Activated naive CD8-positive, alpha-beta T cell treated with anti-CD3 and anti-CD28 coated beads for 36 hours (primary cell): ENCODE measurements at regions not wholly inside any gene's neighbourhood (a gene's known extent, or its start where the extent isn't known, plus 50 kb on each side); places are given as distances from the start of the nearest gene placed in this dataset.

Source experiments
- DNase-seq: peaks from one replicate; pipeline ENCODE4 v3.0.0; 2021
- H3K27ac Mint-ChIP-seq: one replicate; pipeline ENCODE4 v1.8.0; 2022; ENCODE audit warnings: mild to moderate bottlenecking, moderate library complexity, mixed read lengths
- H3K27me3 Mint-ChIP-seq: one replicate; pipeline ENCODE4 v1.8.0; 2022; ENCODE audit warnings: mild to moderate bottlenecking, mixed read lengths
- H3K36me3 Mint-ChIP-seq: one replicate; pipeline ENCODE4 v1.8.0; 2021; ENCODE audit warnings: mild to moderate bottlenecking, mixed read lengths
- H3K4me1 Mint-ChIP-seq: one replicate; pipeline ENCODE4 v1.8.0; 2021; ENCODE audit warnings: mixed read lengths
- H3K4me3 Mint-ChIP-seq: one replicate; pipeline ENCODE4 v1.8.0; 2022; ENCODE audit warnings: mild to moderate bottlenecking, moderate library complexity, mixed read lengths
- H3K9me3 Mint-ChIP-seq: one replicate; pipeline ENCODE4 v1.8.0; 2022; ENCODE audit warnings: mixed read lengths

GRCh38 chr4:65046192-65047133 is 623.8 kb downstream of the EPHA5 start:
- Mint-ChIP-seq H3K27ac (no peak overlapping the region), H3K4me3 (no peak overlapping the region), H3K27me3 (no peaks in the 10 kb centered on the region), H3K4me1 (no peaks in the 10 kb centered on the region), H3K36me3 (no peaks in the 10 kb centered on the region), H3K9me3 (peaks cover 2% of the 10 kb centered on the region)
- no peak for DNase-seq

- no peak for DNase-seq
- Mint-ChIP-seq H3K27ac (no peak overlapping the region), H3K36me3 (no peaks in the 10 kb centered on the region), H3K4me1 (no peaks in the 10 kb centered on the region), H3K4me3 (no peak overlapping the region), H3K27me3 (no peaks in the 10 kb centered on the region), H3K9me3 (no peaks in the 10 kb centered on the region)
Measured at GRCh38 chr4:65033899-65034298, 624.6 kb upstream of the TECRL start.

GRCh38 chr4:65028592-65028991 is 619.3 kb upstream of the TECRL start:
- Mint-ChIP-seq H3K27ac (no peak overlapping the region), H3K4me3 (no peak overlapping the region), H3K9me3 (peaks cover 5% of the 10 kb centered on the region), H3K4me1 (no peaks in the 10 kb centered on the region), H3K27me3 (no peaks in the 10 kb centered on the region), H3K36me3 (no peaks in the 10 kb centered on the region)
- no peak for DNase-seq

GRCh38 chr4:65023883-65024670 is 614.8 kb upstream of the TECRL start:
- no peak for DNase-seq
- H3K36me3 Mint-ChIP-seq = no peaks in the 10 kb centered on the region
- no peak overlapping the region for H3K4me3 Mint-ChIP-seq
- peaks cover 5% of the 10 kb centered on the region for H3K9me3 Mint-ChIP-seq
- H3K27ac Mint-ChIP-seq = no peak overlapping the region
- no peaks in the 10 kb centered on the region for H3K27me3 Mint-ChIP-seq
- no peaks in the 10 kb centered on the region for H3K4me1 Mint-ChIP-seq

GRCh38 chr4:65023081-65023480 is 613.8 kb upstream of the TECRL start:
- Mint-ChIP-seq H3K4me3 (no peak overlapping the region), H3K4me1 (no peaks in the 10 kb centered on the region), H3K36me3 (no peaks in the 10 kb centered on the region), H3K9me3 (peaks cover 5% of the 10 kb centered on the region), H3K27me3 (no peaks in the 10 kb centered on the region), H3K27ac (no peak overlapping the region)
- no peak for DNase-seq

- Mint-ChIP-seq H3K27me3 (no peaks in the 10 kb centered on the region), H3K27ac (no peak overlapping the region), H3K9me3 (peaks cover 5% of the 10 kb centered on the region)
Measured at GRCh38 chr4:65021737-65022136, 612.5 kb upstream of the TECRL start.

GRCh38 chr4:65021149-65021548 is 611.9 kb upstream of the TECRL start:
- H3K4me3 Mint-ChIP-seq = no peak overlapping the region
- H3K4me1 Mint-ChIP-seq = no peaks in the 10 kb centered on the region
- no peak for DNase-seq
- no peak overlapping the region for H3K27ac Mint-ChIP-seq
- no peaks in the 10 kb centered on the region for H3K27me3 Mint-ChIP-seq
- peaks cover 5% of the 10 kb centered on the region for H3K9me3 Mint-ChIP-seq
- no peaks in the 10 kb centered on the region for H3K36me3 Mint-ChIP-seq

More at GRCh38 chr4:65021737-65022136, 612.5 kb upstream of the TECRL start:
- no peaks in the 10 kb centered on the region for H3K4me1 Mint-ChIP-seq
- no peak overlapping the region for H3K4me3 Mint-ChIP-seq
- H3K36me3 Mint-ChIP-seq = no peaks in the 10 kb centered on the region
- no peak for DNase-seq

GRCh38 chr4:65019775-65020174 is 610.5 kb upstream of the TECRL start:
- no peaks in the 10 kb centered on the region for H3K4me1 Mint-ChIP-seq
- no peak for DNase-seq
- no peak overlapping the region for H3K27ac Mint-ChIP-seq
- no peak overlapping the region for H3K4me3 Mint-ChIP-seq
- H3K36me3 Mint-ChIP-seq = no peaks in the 10 kb centered on the region
- no peaks in the 10 kb centered on the region for H3K9me3 Mint-ChIP-seq
- no peaks in the 10 kb centered on the region for H3K27me3 Mint-ChIP-seq

GRCh38 chr4:65018313-65018712 is 609.1 kb upstream of the TECRL start:
- Mint-ChIP-seq H3K4me1 (no peaks in the 10 kb centered on the region), H3K9me3 (no peaks in the 10 kb centered on the region), H3K27me3 (no peaks in the 10 kb centered on the region), H3K4me3 (no peak overlapping the region), H3K36me3 (no peaks in the 10 kb centered on the region), H3K27ac (no peak overlapping the region)
- DNase-seq = no peak

- H3K36me3 Mint-ChIP-seq = no peaks in the 10 kb centered on the region
- no peak overlapping the region for H3K4me3 Mint-ChIP-seq
- H3K27ac Mint-ChIP-seq = no peak overlapping the region
- no peaks in the 10 kb centered on the region for H3K9me3 Mint-ChIP-seq
- no peak for DNase-seq
- no peaks in the 10 kb centered on the region for H3K4me1 Mint-ChIP-seq
- no peaks in the 10 kb centered on the region for H3K27me3 Mint-ChIP-seq
Measured at GRCh38 chr4:65014078-65014477, 604.8 kb upstream of the TECRL start.

- Mint-ChIP-seq H3K27me3 (no peaks in the 10 kb centered on the region), H3K4me3 (no peak overlapping the region), H3K27ac (no peak overlapping the region), H3K9me3 (no peaks in the 10 kb centered on the region), H3K4me1 (no peaks in the 10 kb centered on the region), H3K36me3 (no peaks in the 10 kb centered on the region)
- DNase-seq = no peak
Measured at GRCh38 chr4:65007841-65008439, 598.7 kb upstream of the TECRL start.

GRCh38 chr4:64975177-64975576 is 565.9 kb upstream of the TECRL start:
- H3K27ac Mint-ChIP-seq = no peak overlapping the region
- H3K9me3 Mint-ChIP-seq = no peaks in the 10 kb centered on the region
- H3K4me1 Mint-ChIP-seq = no peaks in the 10 kb centered on the region

GRCh38 chr4:64969081-64969480 is 559.8 kb upstream of the TECRL start:
- Mint-ChIP-seq H3K4me3 (no peak overlapping the region), H3K4me1 (no peaks in the 10 kb centered on the region), H3K9me3 (peaks cover 4% of the 10 kb centered on the region), H3K27me3 (no peaks in the 10 kb centered on the region), H3K36me3 (no peaks in the 10 kb centered on the region), H3K27ac (no peak overlapping the region)
- DNase-seq = no peak

More at GRCh38 chr4:64975177-64975576, 565.9 kb upstream of the TECRL start:
- DNase-seq = no peak
- H3K27me3 Mint-ChIP-seq = no peaks in the 10 kb centered on the region
- H3K36me3 Mint-ChIP-seq = no peaks in the 10 kb centered on the region
- no peak overlapping the region for H3K4me3 Mint-ChIP-seq

GRCh38 chr4:64967286-64967685 is 558.0 kb upstream of the TECRL start:
- Mint-ChIP-seq H3K4me1 (no peaks in the 10 kb centered on the region), H3K9me3 (peaks cover 4% of the 10 kb centered on the region), H3K27ac (no peak overlapping the region)

GRCh38 chr4:64960516-64960915 is 551.3 kb upstream of the TECRL start:
- H3K36me3 Mint-ChIP-seq = no peaks in the 10 kb centered on the region
- no peak for DNase-seq
- peaks cover 10% of the 10 kb centered on the region for H3K9me3 Mint-ChIP-seq

More at GRCh38 chr4:64967286-64967685, 558.0 kb upstream of the TECRL start:
- Mint-ChIP-seq H3K4me3 (no peak overlapping the region), H3K27me3 (no peaks in the 10 kb centered on the region), H3K36me3 (no peaks in the 10 kb centered on the region)
- no peak for DNase-seq

More at GRCh38 chr4:64960516-64960915, 551.3 kb upstream of the TECRL start:
- Mint-ChIP-seq H3K27me3 (no peaks in the 10 kb centered on the region), H3K4me1 (no peaks in the 10 kb centered on the region), H3K4me3 (no peak overlapping the region), H3K27ac (no peak overlapping the region)
